HUES6 (cell line): ENCODE measurements at regions not wholly inside any gene's neighbourhood (a gene's known extent, or its start where the extent isn't known, plus 50 kb on each side); places are given as distances from the start of the nearest gene placed in this dataset.

Experiments used
- H3K27ac ChIP-seq: 2 replicates; pipeline ENCODE4 v1.7.0; 2013; ENCODE audit warnings: low read depth, mild to moderate bottlenecking, low read length, inconsistent platforms
- H3K27me3 ChIP-seq: 2 replicates; pipeline ENCODE4 v1.6.1; 2013; ENCODE audit warnings: low read length; ENCODE audit not compliant: control insufficient read depth, insufficient read depth
- H3K36me3 ChIP-seq: 2 replicates; pipeline ENCODE4 v1.6.1; 2013; ENCODE audit warnings: low read length; ENCODE audit not compliant: control insufficient read depth, insufficient read depth
- H3K4me1 ChIP-seq: 2 replicates; pipeline ENCODE4 v1.6.1; 2013; ENCODE audit warnings: low read length; ENCODE audit not compliant: control insufficient read depth, insufficient read depth
- H3K4me3 ChIP-seq: 2 replicates; pipeline ENCODE4 v1.5.1; 2013; ENCODE audit warnings: low read depth, low read length
- H3K9ac ChIP-seq: one replicate; pipeline ENCODE4 v1.6.1; 2013; ENCODE audit warnings: mild to moderate bottlenecking, low read length
- H3K9me3 ChIP-seq: 2 replicates; pipeline ENCODE4 v1.6.1; 2013; ENCODE audit warnings: low read depth, low read length; ENCODE audit not compliant: control insufficient read depth, insufficient read depth

- H3K27me3 ChIP-seq: no peaks in the 10 kb centered on the region
- H3K36me3 ChIP-seq: no peaks in the 10 kb centered on the region
- H3K9ac ChIP-seq: no peak overlapping the region
- peak overlapping the region; percentile 55; the same call in 1 of the 2 replicates for H3K27ac ChIP-seq
- H3K4me1 ChIP-seq: peaks cover 7% of the 10 kb centered on the region; the same call in 1 of the 2 replicates
- no peak overlapping the region for H3K4me3 ChIP-seq
- 0 out of 2 replicates have a peak, but pooled peaks cover 2% of the 10 kb centered on the region for H3K9me3 ChIP-seq
These were observed 528.3 kb upstream of the ATXN8OS start for GRCh38 chr13:69579351-69579750.

- Histone ChIP-seq H3K9me3 (0 out of 2 replicates have a peak, but pooled peaks cover 2% of the 10 kb centered on the region), H3K9ac (no peak overlapping the region), H3K36me3 (no peaks in the 10 kb centered on the region), H3K27ac (no peak overlapping the region), H3K4me3 (no peak overlapping the region), H3K4me1 (no peaks in the 10 kb centered on the region), H3K27me3 (no peaks in the 10 kb centered on the region)
These were observed 535.9 kb upstream of the ATXN8OS start for GRCh38 chr13:69571606-69572323.

GRCh38 chr13:69567514-69567913 is 540.1 kb upstream of the ATXN8OS start:
- Histone ChIP-seq H3K4me3 (no peak overlapping the region), H3K27ac (no peak overlapping the region), H3K9ac (no peak overlapping the region), H3K4me1 (no peaks in the 10 kb centered on the region), H3K9me3 (no peaks in the 10 kb centered on the region), H3K27me3 (no peaks in the 10 kb centered on the region), H3K36me3 (no peaks in the 10 kb centered on the region)

- H3K4me1 ChIP-seq: no peaks in the 10 kb centered on the region
- no peaks in the 10 kb centered on the region for H3K27me3 ChIP-seq
- H3K4me3 ChIP-seq: no peak overlapping the region
- no peaks in the 10 kb centered on the region for H3K9me3 ChIP-seq
- no peak overlapping the region for H3K27ac ChIP-seq
- no peak overlapping the region for H3K9ac ChIP-seq
- H3K36me3 ChIP-seq: no peaks in the 10 kb centered on the region
These were observed 541.4 kb upstream of the ATXN8OS start for GRCh38 chr13:69566104-69566716.

GRCh38 chr13:69565334-69565733 is 542.3 kb upstream of the ATXN8OS start:
- H3K36me3 ChIP-seq: no peaks in the 10 kb centered on the region
- no peak overlapping the region for H3K27ac ChIP-seq
- no peak overlapping the region for H3K4me3 ChIP-seq
- H3K9ac ChIP-seq: no peak overlapping the region
- H3K4me1 ChIP-seq: no peaks in the 10 kb centered on the region
- H3K9me3 ChIP-seq: no peaks in the 10 kb centered on the region
- no peaks in the 10 kb centered on the region for H3K27me3 ChIP-seq

- no peaks in the 10 kb centered on the region for H3K36me3 ChIP-seq
These were observed 551.0 kb upstream of the ATXN8OS start for GRCh38 chr13:69556540-69557196.

GRCh38 chr13:69553976-69554375 is 553.6 kb upstream of the ATXN8OS start:
- Histone ChIP-seq H3K4me1 (0 out of 2 replicates have a peak, but pooled peaks cover 8% of the 10 kb centered on the region), H3K27me3 (no peaks in the 10 kb centered on the region), H3K9ac (no peak overlapping the region), H3K36me3 (no peaks in the 10 kb centered on the region), H3K27ac (no peak overlapping the region), H3K4me3 (no peak overlapping the region), H3K9me3 (peaks cover 4% of the 10 kb centered on the region; the same call in 1 of the 2 replicates)

More at GRCh38 chr13:69556540-69557196, 551.0 kb upstream of the ATXN8OS start:
- Histone ChIP-seq H3K27ac (no peak overlapping the region), H3K27me3 (no peaks in the 10 kb centered on the region), H3K9me3 (peaks cover 4% of the 10 kb centered on the region; the same call in 1 of the 2 replicates), H3K9ac (no peak overlapping the region), H3K4me3 (no peak overlapping the region), H3K4me1 (0 out of 2 replicates have a peak, but pooled peaks cover 8% of the 10 kb centered on the region)

GRCh38 chr13:69551193-69551592 is 556.4 kb upstream of the ATXN8OS start:
- Histone ChIP-seq H3K27me3 (no peaks in the 10 kb centered on the region), H3K27ac (no peak overlapping the region), H3K4me3 (no peak overlapping the region), H3K36me3 (no peaks in the 10 kb centered on the region), H3K9me3 (peaks cover 4% of the 10 kb centered on the region; the same call in 1 of the 2 replicates), H3K9ac (no peak overlapping the region), H3K4me1 (0 out of 2 replicates have a peak, but pooled peaks cover 4% of the 10 kb centered on the region)

GRCh38 chr13:69547780-69548179 is 559.8 kb upstream of the ATXN8OS start:
- H3K27ac ChIP-seq: no peak overlapping the region
- no peaks in the 10 kb centered on the region for H3K27me3 ChIP-seq
- H3K36me3 ChIP-seq: no peaks in the 10 kb centered on the region
- H3K9ac ChIP-seq: no peak overlapping the region
- no peaks in the 10 kb centered on the region for H3K9me3 ChIP-seq
- H3K4me1 ChIP-seq: no peaks in the 10 kb centered on the region
- H3K4me3 ChIP-seq: no peak overlapping the region

- H3K9me3 ChIP-seq: no peaks in the 10 kb centered on the region
- H3K4me3 ChIP-seq: no peak overlapping the region
- no peak overlapping the region for H3K9ac ChIP-seq
- H3K27me3 ChIP-seq: no peaks in the 10 kb centered on the region
- H3K36me3 ChIP-seq: no peaks in the 10 kb centered on the region
- no peak overlapping the region for H3K27ac ChIP-seq
- H3K4me1 ChIP-seq: no peaks in the 10 kb centered on the region
These were observed 562.1 kb upstream of the ATXN8OS start for GRCh38 chr13:69545551-69545950.
